A549 (cell line): ENCODE measurements at regions not wholly inside any gene's neighbourhood (a gene's known extent, or its start where the extent isn't known, plus 50 kb on each side); places are given as distances from the start of the nearest gene placed in this dataset.

Source experiments
- ATAC-seq, 2 experiments: fragments of 200-7000 bp in 1 of 2; fragments of >200 bp in 1 of 2; cut with Nextera tagmentation in 1 of 2; cut with Tn5 transposase in 1 of 2; 3 replicates each; pipeline versions ENCODE4 v1.8.0 to v1.9.1; 2018 to 2020; ENCODE audit warnings: mild to moderate bottlenecking in 1 of 2, moderate library complexity in 1 of 2
- CTCF ChIA-PET: fragments of 300-600 bp; sonication (Branson Sonifier 250); formaldehyde crosslinking; extraction: SDS; loops from one replicate; lab custom pipeline; 2021; ENCODE audit warnings: antibody characterized with exemption, inconsistent platforms; lab: Yijun Ruan, JAX
- POLR2A ChIA-PET: fragments of 350-600 bp; formaldehyde crosslinking; extraction: SDS; loops from one replicate; lab custom pipeline; 2021; ENCODE audit warnings: antibody characterized with exemption, inconsistent platforms; lab: Yijun Ruan, JAX
- DNase-seq, 2 experiments: peaks; one replicate each; pipeline versions ENCODE4 v3.0.0 to v3.0.0-alpha.2; 2011 to 2016; ENCODE audit warnings: low read depth in 1 of 2, low spot score in 1 of 2
- FAIRE-seq: peaks from 2 replicates; lab custom pipeline; 2011; peaks lifted over from hg19 to GRCh38; lab: Jason Lieb, UNC
- H3K27ac ChIP-seq, 2 experiments: fragments of >200 bp; sonication (Bioruptor Twin); formaldehyde crosslinking; 3 replicates each; pipeline ENCODE4 v1.5.1; 2016 to 2017
- H3K4me1 ChIP-seq: fragments of >200 bp; sonication (Bioruptor Twin); formaldehyde crosslinking; 3 replicates; pipeline ENCODE4 v1.6.1; 2016
- H3K4me2 ChIP-seq: fragments of >200 bp; sonication (Bioruptor Twin); formaldehyde crosslinking; 3 replicates; pipeline ENCODE4 v1.6.1; 2016
- H3K4me3 ChIP-seq: fragments of >200 bp; sonication (Bioruptor Twin); formaldehyde crosslinking; 3 replicates; pipeline ENCODE4 v1.5.1; 2016
- H3K9me3 ChIP-seq: fragments of >200 bp; sonication (Bioruptor Twin); formaldehyde crosslinking; 3 replicates; pipeline ENCODE4 v1.6.1; 2016
- BHLHE40 ChIP-seq: IDR thresholded peaks from 2 replicates; pipeline ENCODE4 v1.6.1; 2012; ENCODE audit warnings: low read depth, low read length, inconsistent platforms
- CEBPB ChIP-seq, 2 experiments: fragments of >200 bp in 1 of 2; sonication (Bioruptor Twin) in 1 of 2; formaldehyde crosslinking in 1 of 2; IDR thresholded peaks; 2 replicates each; pipeline ENCODE4 v1.6.1; 2012 to 2016
- EHMT2 ChIP-seq: fragments of 200-600 bp; sonication (generic); IDR thresholded peaks from 2 replicates; pipeline ENCODE4 v1.6.1; 2016; ENCODE audit warnings: antibody characterized with exemption, low read depth, mild to moderate bottlenecking, moderate library complexity
- EP300 ChIP-seq, 2 experiments: fragments of >200 bp; sonication (Bioruptor Twin); formaldehyde crosslinking; IDR thresholded peaks; 2 replicates in 1 of 2; 3 replicates in 1 of 2; pipeline ENCODE4 v1.6.1; 2016 to 2017
- ESRRA ChIP-seq: fragments of 150-350 bp; IDR thresholded peaks from 2 replicates; pipeline ENCODE4 v1.6.1; 2014; ENCODE audit warnings: mild to moderate bottlenecking, low read length, borderline replicate concordance
- FOSB ChIP-seq: fragments of 250-450 bp; sonication (Bioruptor Pico); IDR thresholded peaks from 2 replicates; pipeline ENCODE4 v1.5.0; 2020; ENCODE audit warnings: mild to moderate bottlenecking, moderate library complexity
- FOXS1 ChIP-seq: fragments of 250-450 bp; sonication (Bioruptor Pico); IDR thresholded peaks from 2 replicates; pipeline ENCODE4 v1.5.0; 2020; ENCODE audit warnings: mild to moderate bottlenecking, moderate library complexity
- GATA3 ChIP-seq: IDR thresholded peaks from 2 replicates; pipeline ENCODE4 v1.6.1; 2012; ENCODE audit warnings: borderline replicate concordance
- HOXB13 ChIP-seq: fragments of 250-450 bp; sonication (Bioruptor Pico); IDR thresholded peaks from 2 replicates; pipeline ENCODE4 v1.5.0; 2020; ENCODE audit warnings: low read depth, mild to moderate bottlenecking, moderate library complexity
- KDM1A ChIP-seq: fragments of 200-600 bp; sonication (generic); IDR thresholded peaks from 2 replicates; pipeline ENCODE4 v1.6.1; 2016; ENCODE audit warnings: low read depth, mild to moderate bottlenecking
- MYC ChIP-seq: IDR thresholded peaks from 2 replicates; pipeline ENCODE4 v1.6.1; 2012; ENCODE audit warnings: mild to moderate bottlenecking, inconsistent platforms, low read length, improper control_type of control experiment, borderline replicate concordance
- NPAS2 ChIP-seq: fragments of 250-450 bp; sonication (Bioruptor Pico); IDR thresholded peaks from 2 replicates; pipeline ENCODE4 v1.8.0; 2022; ENCODE audit warnings: mild to moderate bottlenecking, moderate library complexity, borderline replicate concordance
- POLR2A ChIP-seq: IDR thresholded peaks from 2 replicates; pipeline ENCODE4 v1.6.1; 2012; ENCODE audit warnings: mild to moderate bottlenecking, low read length
- RARB ChIP-seq: fragments of 250-450 bp; sonication (Bioruptor Pico); IDR thresholded peaks from 2 replicates; pipeline ENCODE4 v1.8.0; 2021; ENCODE audit warnings: mild to moderate bottlenecking, moderate library complexity
- RNF2 ChIP-seq: fragments of 200-600 bp; sonication (generic); IDR thresholded peaks from 2 replicates; pipeline ENCODE4 v1.6.1; 2016; ENCODE audit warnings: low read depth, mild to moderate bottlenecking, antibody characterized with exemption, moderate library complexity, borderline replicate concordance
- SMC3 ChIP-seq: fragments of >200 bp; sonication (Bioruptor Twin); formaldehyde crosslinking; IDR thresholded peaks from 3 replicates; pipeline ENCODE4 v1.6.1; 2018; ENCODE audit warnings: inconsistent platforms
- SREBF2 ChIP-seq: fragments of 450-650 bp; IDR thresholded peaks from 2 replicates; pipeline ENCODE4 v1.6.1; 2014; ENCODE audit warnings: mild to moderate bottlenecking, moderate library complexity
- TP53 ChIP-seq: fragments of 250-450 bp; sonication (Bioruptor Pico); IDR thresholded peaks from 2 replicates; pipeline ENCODE4 v1.5.0; 2021; ENCODE audit warnings: mild to moderate bottlenecking, moderate library complexity
- ZSCAN20 ChIP-seq: fragments of 250-450 bp; sonication (Bioruptor Pico); IDR thresholded peaks from 2 replicates; pipeline ENCODE4 v1.8.0; 2022; ENCODE audit warnings: mild to moderate bottlenecking, moderate library complexity
- WGBS: methylation state at CpG from one replicate; pipeline ENCODE4 v1.1.6; 2017; ENCODE audit errors: missing lambda C conversion rate; 5-methylcytosine and 5-hydroxymethylcytosine counted together
- TF ChIP-seq, protein P1 (sequence below): IDR thresholded peaks from 2 replicates; pipeline ENCODE4 v1.6.1; 2012
- TF ChIP-seq, protein P2 (sequence below): IDR thresholded peaks from 2 replicates; pipeline ENCODE4 v1.6.1; 2012
- TF ChIP-seq, protein P3 (sequence below): fragments of 450-650 bp; IDR thresholded peaks from 2 replicates; pipeline ENCODE4 v1.6.1; 2014; ENCODE audit warnings: antibody characterized with exemption
- TF ChIP-seq, protein P4 (sequence below): fragments of 150-350 bp; IDR thresholded peaks from 2 replicates; pipeline ENCODE4 v1.6.1; 2014; ENCODE audit warnings: low read depth, mild to moderate bottlenecking, low read length
- TF ChIP-seq, protein P5 (sequence below): fragments of 250-450 bp; sonication (Bioruptor Pico); IDR thresholded peaks from 2 replicates; pipeline ENCODE4 v1.5.0; 2021; ENCODE audit warnings: mild to moderate bottlenecking, moderate library complexity, borderline replicate concordance

DNA sequence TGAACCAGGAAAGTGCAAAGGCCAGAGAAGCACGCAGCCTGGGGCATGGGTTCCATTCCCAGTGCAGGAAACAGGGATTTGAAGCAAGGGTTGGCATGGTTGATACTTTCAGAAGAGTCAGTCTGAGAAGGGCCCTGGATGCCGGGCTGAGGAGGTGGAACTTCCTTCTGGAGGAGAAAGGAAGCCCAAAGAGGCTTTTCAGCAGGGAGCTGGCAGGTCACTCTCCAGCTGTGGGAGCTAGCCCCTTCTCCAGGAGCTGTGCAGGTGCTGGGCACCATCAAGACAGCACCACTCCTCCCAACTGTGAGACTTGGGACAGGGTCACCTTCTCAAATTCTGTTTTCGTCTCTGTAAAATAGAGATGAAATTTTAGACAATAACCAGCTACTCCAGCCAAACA lies 169.8 kb downstream of the ZNF248 start (continued):
- no peak for TF ChIP-seq FOSB (CRISPR knock-in tag)
- no peak for TF ChIP-seq FOXS1
- TF ChIP-seq RNF2 = no peak
- TF ChIP-seq, protein P1, sequence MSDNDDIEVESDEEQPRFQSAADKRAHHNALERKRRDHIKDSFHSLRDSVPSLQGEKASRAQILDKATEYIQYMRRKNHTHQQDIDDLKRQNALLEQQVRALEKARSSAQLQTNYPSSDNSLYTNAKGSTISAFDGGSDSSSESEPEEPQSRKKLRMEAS = no peak
- no peak for TF ChIP-seq TP53 (CRISPR knock-in tag)
- TF ChIP-seq, all 56 proteins: peak for 0

DNA sequence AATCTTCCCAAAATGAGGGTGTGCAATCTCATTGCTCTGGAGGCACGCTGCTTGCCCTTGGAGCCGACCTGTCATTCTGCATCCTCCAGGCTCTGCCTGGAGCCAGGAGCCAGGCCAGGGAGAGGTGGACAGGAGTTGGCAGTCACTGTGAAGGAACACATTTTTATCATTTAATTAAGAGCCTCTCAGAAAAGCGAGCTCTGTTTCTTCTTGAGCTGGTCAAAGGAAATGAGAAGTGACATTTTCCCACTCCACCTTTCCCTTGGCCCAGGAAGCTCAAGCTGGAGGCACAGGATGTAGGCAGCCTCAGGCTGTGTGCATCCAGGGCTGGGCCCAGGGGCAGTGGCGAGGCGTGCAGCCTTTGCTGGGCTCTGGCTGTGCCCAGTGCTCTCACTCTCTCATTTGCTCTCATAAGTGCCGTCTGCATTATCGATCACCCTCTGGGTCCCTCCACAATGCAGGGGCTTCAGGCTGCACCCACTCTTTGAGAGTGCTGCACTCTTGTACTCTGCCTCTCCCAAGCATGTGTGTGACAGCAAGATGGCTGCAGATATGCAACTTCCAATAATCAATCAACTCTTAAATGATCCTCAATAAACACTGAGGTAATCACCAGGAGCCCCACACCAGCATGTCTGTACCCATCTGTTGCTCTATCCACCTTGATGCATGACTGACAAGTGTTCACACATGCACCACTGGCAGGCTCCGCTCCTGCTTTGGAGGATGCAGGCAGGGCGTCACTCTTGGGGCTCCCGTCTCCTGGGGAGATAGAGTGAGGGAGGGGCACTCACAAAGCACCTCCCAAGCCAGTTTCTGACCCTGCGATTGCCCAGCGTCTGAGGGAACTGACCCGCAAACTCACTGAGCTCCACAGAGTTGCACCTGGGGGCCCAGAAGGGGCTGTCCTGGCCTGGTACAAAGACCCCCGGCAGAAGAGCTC lies 171.4 kb downstream of the ZNF248 start:
- FAIRE-seq = no peak
- CTCF ChIA-PET = interaction anchor here (0.7 kb wide), 1 partner anchor 69 kb away, joined by 3 read pairs; no protein-coding TSS in a partner anchor
- H3K4me1 ChIP-seq = no peaks in the 10 kb centered on the region
- WGBS = 40% methylated on average over 7 of the region's 14 CpGs
- no peak overlapping the region for H3K4me2 ChIP-seq
- TF ChIP-seq, protein P2, sequence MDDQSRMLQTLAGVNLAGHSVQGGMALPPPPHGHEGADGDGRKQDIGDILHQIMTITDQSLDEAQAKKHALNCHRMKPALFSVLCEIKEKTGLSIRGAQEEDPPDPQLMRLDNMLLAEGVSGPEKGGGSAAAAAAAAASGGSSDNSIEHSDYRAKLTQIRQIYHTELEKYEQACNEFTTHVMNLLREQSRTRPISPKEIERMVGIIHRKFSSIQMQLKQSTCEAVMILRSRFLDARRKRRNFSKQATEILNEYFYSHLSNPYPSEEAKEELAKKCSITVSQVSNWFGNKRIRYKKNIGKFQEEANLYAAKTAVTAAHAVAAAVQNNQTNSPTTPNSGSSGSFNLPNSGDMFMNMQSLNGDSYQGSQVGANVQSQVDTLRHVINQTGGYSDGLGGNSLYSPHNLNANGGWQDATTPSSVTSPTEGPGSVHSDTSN = no peak
- TF ChIP-seq MYC (no peak), KDM1A (no peak), CEBPB (IDR thresholded peaks at IDR 0.05) (no peak)
- TF ChIP-seq, all 56 proteins: peak for 0
- Histone ChIP-seq H3K4me3 (no peak overlapping the region), H3K27ac (no peak overlapping the region), H3K9me3 (no peaks in the 10 kb centered on the region; the same call in 2 of the 3 replicates)
- ATAC-seq = no peak
- POLR2A ChIA-PET = no interaction called here
- DNase-seq = no peak

DNA sequence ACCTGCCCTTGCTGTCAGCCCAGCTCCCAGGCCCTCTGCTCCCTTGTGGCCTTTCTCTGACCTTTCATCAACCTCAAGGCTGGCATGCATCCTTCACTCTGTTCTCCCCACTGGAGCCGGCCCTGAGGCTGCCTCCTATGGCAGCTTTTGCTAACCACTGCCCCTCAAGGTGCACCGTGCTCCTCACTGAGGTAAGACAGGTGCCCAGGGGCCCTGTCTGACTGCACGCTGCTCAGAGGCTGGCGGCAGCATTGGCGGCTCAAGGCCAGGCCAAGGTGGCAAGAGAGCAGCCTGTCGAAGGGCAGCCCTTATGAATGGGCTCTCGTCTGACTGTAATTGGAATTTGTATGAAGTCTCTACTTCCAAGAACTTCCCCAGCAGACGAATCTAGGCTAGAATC lies 172.6 kb downstream of the ZNF248 start:
- no peak for TF ChIP-seq GATA3
- no peak for TF ChIP-seq FOSB (CRISPR knock-in tag)
- no peak for TF ChIP-seq ZSCAN20 (CRISPR knock-in tag)
- no peak for TF ChIP-seq SMC3
- TF ChIP-seq, protein P2 = no peak
- TF ChIP-seq POLR2A = no peak
- no peak for TF ChIP-seq TP53 (CRISPR knock-in tag)
- TF ChIP-seq HOXB13 (CRISPR knock-in tag) = no peak
- TF ChIP-seq NPAS2 (CRISPR knock-in tag) = no peak
- TF ChIP-seq, protein P3, sequence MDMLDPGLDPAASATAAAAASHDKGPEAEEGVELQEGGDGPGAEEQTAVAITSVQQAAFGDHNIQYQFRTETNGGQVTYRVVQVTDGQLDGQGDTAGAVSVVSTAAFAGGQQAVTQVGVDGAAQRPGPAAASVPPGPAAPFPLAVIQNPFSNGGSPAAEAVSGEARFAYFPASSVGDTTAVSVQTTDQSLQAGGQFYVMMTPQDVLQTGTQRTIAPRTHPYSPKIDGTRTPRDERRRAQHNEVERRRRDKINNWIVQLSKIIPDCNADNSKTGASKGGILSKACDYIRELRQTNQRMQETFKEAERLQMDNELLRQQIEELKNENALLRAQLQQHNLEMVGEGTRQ = no peak
- TF ChIP-seq, protein P4, sequence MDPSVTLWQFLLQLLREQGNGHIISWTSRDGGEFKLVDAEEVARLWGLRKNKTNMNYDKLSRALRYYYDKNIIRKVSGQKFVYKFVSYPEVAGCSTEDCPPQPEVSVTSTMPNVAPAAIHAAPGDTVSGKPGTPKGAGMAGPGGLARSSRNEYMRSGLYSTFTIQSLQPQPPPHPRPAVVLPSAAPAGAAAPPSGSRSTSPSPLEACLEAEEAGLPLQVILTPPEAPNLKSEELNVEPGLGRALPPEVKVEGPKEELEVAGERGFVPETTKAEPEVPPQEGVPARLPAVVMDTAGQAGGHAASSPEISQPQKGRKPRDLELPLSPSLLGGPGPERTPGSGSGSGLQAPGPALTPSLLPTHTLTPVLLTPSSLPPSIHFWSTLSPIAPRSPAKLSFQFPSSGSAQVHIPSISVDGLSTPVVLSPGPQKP = no peak
- no peak for TF ChIP-seq RARB (CRISPR knock-in tag)
- TF ChIP-seq SREBF2 = no peak
- TF ChIP-seq, protein P5, sequence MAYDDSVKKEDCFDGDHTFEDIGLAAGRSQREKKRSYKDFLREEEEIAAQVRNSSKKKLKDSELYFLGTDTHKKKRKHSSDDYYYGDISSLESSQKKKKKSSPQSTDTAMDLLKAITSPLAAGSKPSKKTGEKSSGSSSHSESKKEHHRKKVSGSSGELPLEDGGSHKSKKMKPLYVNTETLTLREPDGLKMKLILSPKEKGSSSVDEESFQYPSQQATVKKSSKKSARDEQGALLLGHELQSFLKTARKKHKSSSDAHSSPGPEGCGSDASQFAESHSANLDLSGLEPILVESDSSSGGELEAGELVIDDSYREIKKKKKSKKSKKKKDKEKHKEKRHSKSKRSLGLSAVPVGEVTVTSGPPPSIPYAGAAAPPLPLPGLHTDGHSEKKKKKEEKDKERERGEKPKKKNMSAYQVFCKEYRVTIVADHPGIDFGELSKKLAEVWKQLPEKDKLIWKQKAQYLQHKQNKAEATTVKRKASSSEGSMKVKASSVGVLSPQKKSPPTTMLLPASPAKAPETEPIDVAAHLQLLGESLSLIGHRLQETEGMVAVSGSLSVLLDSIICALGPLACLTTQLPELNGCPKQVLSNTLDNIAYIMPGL (CRISPR knock-in tag) = no peak
- no peak for TF ChIP-seq EHMT2
- no peak for TF ChIP-seq EP300 (IDR thresholded peaks at IDR 0.05)
- TF ChIP-seq BHLHE40 = no peak
- no peak for TF ChIP-seq ESRRA
- TF ChIP-seq, all 56 proteins: peak for 0
- ChIA-PET POLR2A (no interaction called here), CTCF (no interaction called here)
- 64% methylated on average over 6 of the region's 8 CpGs for WGBS
- Histone ChIP-seq H3K9me3 (no peaks in the 10 kb centered on the region; the same call in 1 of the 3 replicates), H3K4me3 (no peak overlapping the region), H3K4me1 (no peaks in the 10 kb centered on the region), H3K4me2 (no peak overlapping the region), H3K27ac (no peak overlapping the region)
- no peak for ATAC-seq
- DNase-seq = no peak
- no peak for FAIRE-seq
